ENCODE measurements at regions not wholly inside any gene's neighbourhood (a gene's known extent, or its start where the extent isn't known, plus 50 kb on each side); places are given as distances from the start of the nearest gene placed in this dataset.

DNA sequence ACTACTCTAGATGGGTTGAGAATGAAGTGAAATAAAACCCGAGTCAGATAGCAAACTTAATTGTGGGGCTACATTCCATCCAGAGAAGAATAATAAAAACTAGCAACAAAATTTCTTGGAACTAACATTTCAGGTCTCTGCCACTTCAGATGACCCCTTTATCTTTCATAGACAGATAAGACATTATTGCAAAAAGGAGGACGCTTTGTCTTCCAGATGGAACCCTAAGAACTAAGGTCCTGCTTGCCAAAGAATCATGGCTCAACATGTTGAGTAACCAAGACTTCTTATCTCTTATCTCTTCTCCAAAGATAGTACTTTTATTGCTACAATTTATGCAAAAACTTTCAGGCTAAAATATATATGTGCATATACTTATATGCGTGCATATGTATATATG lies 221.1 kb upstream of the PREP start:
- Mint-ChIP-seq H3K36me3 (no peaks in the 10 kb centered on the region), H3K4me3 (no peak overlapping the region), H3K9me3 (no peaks in the 10 kb centered on the region), H3K27me3 (ENCODE audit: insufficient read depth, low read depth) (peaks cover 2% of the 10 kb centered on the region), H3K27ac (no peak overlapping the region), H3K4me1 (no peaks in the 10 kb centered on the region)
- H3K79me2 ChIP-seq (ENCODE audit: low read depth), result no peaks in the 10 kb centered on the region
- no peaks in the 10 kb centered on the region for H3K4me1 ChIP-seq
- no peak overlapping the region for H2AFZ ChIP-seq (replicated peaks)
- H4K20me1 ChIP-seq (ENCODE audit: low read depth), result no peaks in the 10 kb centered on the region
- H3K27ac ChIP-seq, result no peak overlapping the region
- no peak overlapping the region for H3K4me2 ChIP-seq
- no peaks in the 10 kb centered on the region for H3F3A ChIP-seq (ENCODE audit: low read depth)
- no peak overlapping the region for H3K9ac ChIP-seq
- no peak for DNase-seq (ENCODE audit: low spot score)
- no peaks in the 10 kb centered on the region for H3K27me3 ChIP-seq
- H3K9me3 ChIP-seq (ENCODE audit: low read depth), result no peaks in the 10 kb centered on the region
- no peaks in the 10 kb centered on the region for H3K36me3 ChIP-seq
- H3K4me3 ChIP-seq, result no peak overlapping the region
- TF ChIP-seq, protein P1, sequence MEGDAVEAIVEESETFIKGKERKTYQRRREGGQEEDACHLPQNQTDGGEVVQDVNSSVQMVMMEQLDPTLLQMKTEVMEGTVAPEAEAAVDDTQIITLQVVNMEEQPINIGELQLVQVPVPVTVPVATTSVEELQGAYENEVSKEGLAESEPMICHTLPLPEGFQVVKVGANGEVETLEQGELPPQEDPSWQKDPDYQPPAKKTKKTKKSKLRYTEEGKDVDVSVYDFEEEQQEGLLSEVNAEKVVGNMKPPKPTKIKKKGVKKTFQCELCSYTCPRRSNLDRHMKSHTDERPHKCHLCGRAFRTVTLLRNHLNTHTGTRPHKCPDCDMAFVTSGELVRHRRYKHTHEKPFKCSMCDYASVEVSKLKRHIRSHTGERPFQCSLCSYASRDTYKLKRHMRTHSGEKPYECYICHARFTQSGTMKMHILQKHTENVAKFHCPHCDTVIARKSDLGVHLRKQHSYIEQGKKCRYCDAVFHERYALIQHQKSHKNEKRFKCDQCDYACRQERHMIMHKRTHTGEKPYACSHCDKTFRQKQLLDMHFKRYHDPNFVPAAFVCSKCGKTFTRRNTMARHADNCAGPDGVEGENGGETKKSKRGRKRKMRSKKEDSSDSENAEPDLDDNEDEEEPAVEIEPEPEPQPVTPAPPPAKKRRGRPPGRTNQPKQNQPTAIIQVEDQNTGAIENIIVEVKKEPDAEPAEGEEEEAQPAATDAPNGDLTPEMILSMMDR (IDR thresholded peaks at IDR 0.05), result no peak
- no peak for TF ChIP-seq EZH2phosphoT487 (IDR thresholded peaks at IDR 0.05)
- TF ChIP-seq EZH2 (IDR thresholded peaks at IDR 0.05), result no peak

DNA sequence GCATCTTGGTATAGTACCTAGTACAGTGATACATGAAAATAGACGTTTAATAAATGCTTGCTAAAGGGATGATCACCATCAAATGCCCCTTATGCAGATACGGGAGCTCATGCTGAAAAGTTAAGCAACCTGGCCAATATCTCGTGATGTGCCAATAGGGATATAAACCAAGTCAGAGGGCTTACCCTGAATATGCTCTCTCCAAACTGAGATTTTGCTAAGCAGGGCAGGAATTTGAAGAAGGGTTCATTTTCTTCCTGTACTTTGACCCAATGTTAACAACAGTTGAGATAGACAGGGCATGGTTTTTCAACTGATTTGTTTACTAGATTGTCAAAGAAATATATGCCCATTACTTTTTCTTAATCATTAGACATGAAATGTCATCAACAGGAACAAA lies 219.3 kb upstream of the PREP start:
- no peak overlapping the region for H3K4me2 ChIP-seq

DNA sequence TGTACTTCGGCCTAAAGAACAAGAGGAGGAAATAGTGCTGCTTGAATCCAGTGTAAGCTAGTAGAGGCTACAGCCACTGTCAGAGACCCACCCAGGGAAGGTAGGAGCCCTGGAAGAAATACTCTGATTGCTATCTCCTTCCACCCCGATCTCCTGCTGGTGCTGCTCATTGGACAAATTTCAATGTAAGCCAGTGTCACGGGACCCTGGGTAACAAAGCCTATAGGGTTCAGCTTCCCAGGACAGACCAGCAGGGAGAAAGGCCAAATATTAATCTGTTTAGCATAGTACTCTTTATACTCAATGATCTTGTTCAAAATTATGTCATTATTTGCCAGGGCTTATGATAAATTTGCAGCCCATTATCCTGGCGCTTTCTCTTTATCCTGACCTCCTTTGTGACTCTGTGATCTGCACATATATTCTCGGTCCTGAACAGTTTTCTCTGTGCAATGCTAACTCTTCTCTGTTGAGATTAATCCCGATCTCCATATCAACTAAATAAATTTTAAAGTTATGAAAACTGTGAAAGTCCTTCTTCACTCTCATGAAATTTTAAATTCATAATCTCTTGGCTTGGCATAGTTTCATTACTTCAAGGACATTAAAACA lies 218.8 kb upstream of the PREP start:
- Histone ChIP-seq H3K4me2 (no peak overlapping the region), H3K4me1 (no peaks in the 10 kb centered on the region), H3K9ac (no peak overlapping the region), H2AFZ (replicated peaks) (no peak overlapping the region), H3K27me3 (no peaks in the 10 kb centered on the region), H3K4me3 (no peak overlapping the region), H3K27ac (no peak overlapping the region), H4K20me1 (ENCODE audit: low read depth) (no peaks in the 10 kb centered on the region), H3K79me2 (ENCODE audit: low read depth) (no peaks in the 10 kb centered on the region), H3K36me3 (no peaks in the 10 kb centered on the region), H3K9me3 (ENCODE audit: low read depth) (no peaks in the 10 kb centered on the region), H3F3A (ENCODE audit: low read depth) (no peaks in the 10 kb centered on the region)
- H3K27ac Mint-ChIP-seq, result no peak overlapping the region
- H3K27me3 Mint-ChIP-seq (ENCODE audit: insufficient read depth, low read depth), result peaks cover 2% of the 10 kb centered on the region
- H3K4me3 Mint-ChIP-seq, result no peak overlapping the region
- no peaks in the 10 kb centered on the region for H3K36me3 Mint-ChIP-seq
- DNase-seq (ENCODE audit: low spot score), result no peak
- no peaks in the 10 kb centered on the region for H3K9me3 Mint-ChIP-seq
- no peak for TF ChIP-seq EZH2 (IDR thresholded peaks at IDR 0.05)
- TF ChIP-seq, protein P1 (IDR thresholded peaks at IDR 0.05), result no peak
- TF ChIP-seq EZH2phosphoT487 (IDR thresholded peaks at IDR 0.05), result no peak
- H3K4me1 Mint-ChIP-seq, result no peaks in the 10 kb centered on the region

More for the DNA sequence above, 219.3 kb upstream of the PREP start:
- Histone ChIP-seq H3K4me1 (no peaks in the 10 kb centered on the region), H3K79me2 (ENCODE audit: low read depth) (no peaks in the 10 kb centered on the region), H3F3A (ENCODE audit: low read depth) (no peaks in the 10 kb centered on the region), H3K36me3 (no peaks in the 10 kb centered on the region), H3K4me3 (no peak overlapping the region), H3K27ac (no peak overlapping the region), H4K20me1 (ENCODE audit: low read depth) (no peaks in the 10 kb centered on the region), H3K9ac (no peak overlapping the region), H2AFZ (replicated peaks) (no peak overlapping the region), H3K9me3 (ENCODE audit: low read depth) (no peaks in the 10 kb centered on the region), H3K27me3 (no peaks in the 10 kb centered on the region)
- no peak for DNase-seq (ENCODE audit: low spot score)
- no peak overlapping the region for H3K27ac Mint-ChIP-seq
- TF ChIP-seq, protein P1 (IDR thresholded peaks at IDR 0.05), result no peak
- TF ChIP-seq EZH2 (IDR thresholded peaks at IDR 0.05), result no peak
- TF ChIP-seq EZH2phosphoT487 (IDR thresholded peaks at IDR 0.05), result no peak
- no peaks in the 10 kb centered on the region for H3K36me3 Mint-ChIP-seq
- no peaks in the 10 kb centered on the region for H3K4me1 Mint-ChIP-seq
- peaks cover 2% of the 10 kb centered on the region for H3K27me3 Mint-ChIP-seq (ENCODE audit: insufficient read depth, low read depth)
- H3K4me3 Mint-ChIP-seq, result no peak overlapping the region
- no peaks in the 10 kb centered on the region for H3K9me3 Mint-ChIP-seq

All from neural progenitor cell (in vitro differentiated cells).